ENCODE measurements at regions not wholly inside any gene's neighbourhood (a gene's known extent, or its start where the extent isn't known, plus 50 kb on each side); places are given as distances from the start of the nearest gene placed in this dataset.

- TF ChIP-seq POLR2A (IDR thresholded peaks at IDR 0.05), result no peak
- TF ChIP-seq, protein P1, sequence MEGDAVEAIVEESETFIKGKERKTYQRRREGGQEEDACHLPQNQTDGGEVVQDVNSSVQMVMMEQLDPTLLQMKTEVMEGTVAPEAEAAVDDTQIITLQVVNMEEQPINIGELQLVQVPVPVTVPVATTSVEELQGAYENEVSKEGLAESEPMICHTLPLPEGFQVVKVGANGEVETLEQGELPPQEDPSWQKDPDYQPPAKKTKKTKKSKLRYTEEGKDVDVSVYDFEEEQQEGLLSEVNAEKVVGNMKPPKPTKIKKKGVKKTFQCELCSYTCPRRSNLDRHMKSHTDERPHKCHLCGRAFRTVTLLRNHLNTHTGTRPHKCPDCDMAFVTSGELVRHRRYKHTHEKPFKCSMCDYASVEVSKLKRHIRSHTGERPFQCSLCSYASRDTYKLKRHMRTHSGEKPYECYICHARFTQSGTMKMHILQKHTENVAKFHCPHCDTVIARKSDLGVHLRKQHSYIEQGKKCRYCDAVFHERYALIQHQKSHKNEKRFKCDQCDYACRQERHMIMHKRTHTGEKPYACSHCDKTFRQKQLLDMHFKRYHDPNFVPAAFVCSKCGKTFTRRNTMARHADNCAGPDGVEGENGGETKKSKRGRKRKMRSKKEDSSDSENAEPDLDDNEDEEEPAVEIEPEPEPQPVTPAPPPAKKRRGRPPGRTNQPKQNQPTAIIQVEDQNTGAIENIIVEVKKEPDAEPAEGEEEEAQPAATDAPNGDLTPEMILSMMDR (IDR thresholded peaks at IDR 0.05), result no peak
- TF ChIP-seq POLR2AphosphoS5 (IDR thresholded peaks at IDR 0.05), result peak in 3 of 4 donors; percentile 12 to 45 (median 42)
- TF ChIP-seq EP300 (IDR thresholded peaks at IDR 0.05), result peak in 1 of 4 donors; percentile 36
Measured at GRCh38 chr3:28139288-28139687, 102.1 kb upstream of the CMC1 start.
